ENCODE measurements at regions not wholly inside any gene's neighbourhood (a gene's known extent, or its start where the extent isn't known, plus 50 kb on each side); places are given as distances from the start of the nearest gene placed in this dataset.

DNA sequence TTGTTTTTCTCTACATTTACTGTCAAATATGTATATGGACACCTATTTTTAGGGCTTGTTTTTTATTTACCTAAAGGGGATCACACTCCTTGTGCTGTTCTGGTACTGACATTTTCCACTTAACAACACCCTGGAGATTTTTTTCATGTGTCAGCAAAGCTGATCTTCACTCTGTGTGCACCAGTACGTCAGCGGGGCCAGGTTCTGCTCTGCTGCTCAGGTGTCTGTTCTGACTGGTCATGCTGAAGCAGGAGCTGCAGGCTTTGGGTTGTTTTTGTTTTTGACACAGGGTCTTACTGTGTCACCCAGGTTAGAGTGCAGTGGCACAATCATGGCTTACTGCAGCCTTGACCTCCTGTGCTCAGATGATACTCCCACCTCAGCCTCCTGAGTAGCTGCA lies 81.9 kb upstream of the CCND2 start:
- TF ChIP-seq, protein P1, sequence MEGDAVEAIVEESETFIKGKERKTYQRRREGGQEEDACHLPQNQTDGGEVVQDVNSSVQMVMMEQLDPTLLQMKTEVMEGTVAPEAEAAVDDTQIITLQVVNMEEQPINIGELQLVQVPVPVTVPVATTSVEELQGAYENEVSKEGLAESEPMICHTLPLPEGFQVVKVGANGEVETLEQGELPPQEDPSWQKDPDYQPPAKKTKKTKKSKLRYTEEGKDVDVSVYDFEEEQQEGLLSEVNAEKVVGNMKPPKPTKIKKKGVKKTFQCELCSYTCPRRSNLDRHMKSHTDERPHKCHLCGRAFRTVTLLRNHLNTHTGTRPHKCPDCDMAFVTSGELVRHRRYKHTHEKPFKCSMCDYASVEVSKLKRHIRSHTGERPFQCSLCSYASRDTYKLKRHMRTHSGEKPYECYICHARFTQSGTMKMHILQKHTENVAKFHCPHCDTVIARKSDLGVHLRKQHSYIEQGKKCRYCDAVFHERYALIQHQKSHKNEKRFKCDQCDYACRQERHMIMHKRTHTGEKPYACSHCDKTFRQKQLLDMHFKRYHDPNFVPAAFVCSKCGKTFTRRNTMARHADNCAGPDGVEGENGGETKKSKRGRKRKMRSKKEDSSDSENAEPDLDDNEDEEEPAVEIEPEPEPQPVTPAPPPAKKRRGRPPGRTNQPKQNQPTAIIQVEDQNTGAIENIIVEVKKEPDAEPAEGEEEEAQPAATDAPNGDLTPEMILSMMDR (conservative IDR thresholded peaks at IDR 0.05; ENCODE audit: low read depth in 2 of 2): no peak
- TF ChIP-seq, protein P2, sequence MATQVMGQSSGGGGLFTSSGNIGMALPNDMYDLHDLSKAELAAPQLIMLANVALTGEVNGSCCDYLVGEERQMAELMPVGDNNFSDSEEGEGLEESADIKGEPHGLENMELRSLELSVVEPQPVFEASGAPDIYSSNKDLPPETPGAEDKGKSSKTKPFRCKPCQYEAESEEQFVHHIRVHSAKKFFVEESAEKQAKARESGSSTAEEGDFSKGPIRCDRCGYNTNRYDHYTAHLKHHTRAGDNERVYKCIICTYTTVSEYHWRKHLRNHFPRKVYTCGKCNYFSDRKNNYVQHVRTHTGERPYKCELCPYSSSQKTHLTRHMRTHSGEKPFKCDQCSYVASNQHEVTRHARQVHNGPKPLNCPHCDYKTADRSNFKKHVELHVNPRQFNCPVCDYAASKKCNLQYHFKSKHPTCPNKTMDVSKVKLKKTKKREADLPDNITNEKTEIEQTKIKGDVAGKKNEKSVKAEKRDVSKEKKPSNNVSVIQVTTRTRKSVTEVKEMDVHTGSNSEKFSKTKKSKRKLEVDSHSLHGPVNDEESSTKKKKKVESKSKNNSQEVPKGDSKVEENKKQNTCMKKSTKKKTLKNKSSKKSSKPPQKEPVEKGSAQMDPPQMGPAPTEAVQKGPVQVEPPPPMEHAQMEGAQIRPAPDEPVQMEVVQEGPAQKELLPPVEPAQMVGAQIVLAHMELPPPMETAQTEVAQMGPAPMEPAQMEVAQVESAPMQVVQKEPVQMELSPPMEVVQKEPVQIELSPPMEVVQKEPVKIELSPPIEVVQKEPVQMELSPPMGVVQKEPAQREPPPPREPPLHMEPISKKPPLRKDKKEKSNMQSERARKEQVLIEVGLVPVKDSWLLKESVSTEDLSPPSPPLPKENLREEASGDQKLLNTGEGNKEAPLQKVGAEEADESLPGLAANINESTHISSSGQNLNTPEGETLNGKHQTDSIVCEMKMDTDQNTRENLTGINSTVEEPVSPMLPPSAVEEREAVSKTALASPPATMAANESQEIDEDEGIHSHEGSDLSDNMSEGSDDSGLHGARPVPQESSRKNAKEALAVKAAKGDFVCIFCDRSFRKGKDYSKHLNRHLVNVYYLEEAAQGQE (IDR thresholded peaks at IDR 0.05; ENCODE audit: unreplicated experiment): no peak
- no peak for TF ChIP-seq EZH2 (IDR thresholded peaks at IDR 0.05; ENCODE audit: low read depth, unreplicated experiment)
- TF ChIP-seq POLR2AphosphoS5 (IDR thresholded peaks at IDR 0.05; ENCODE audit: low read depth): no peak
- TF ChIP-seq, protein P3, sequence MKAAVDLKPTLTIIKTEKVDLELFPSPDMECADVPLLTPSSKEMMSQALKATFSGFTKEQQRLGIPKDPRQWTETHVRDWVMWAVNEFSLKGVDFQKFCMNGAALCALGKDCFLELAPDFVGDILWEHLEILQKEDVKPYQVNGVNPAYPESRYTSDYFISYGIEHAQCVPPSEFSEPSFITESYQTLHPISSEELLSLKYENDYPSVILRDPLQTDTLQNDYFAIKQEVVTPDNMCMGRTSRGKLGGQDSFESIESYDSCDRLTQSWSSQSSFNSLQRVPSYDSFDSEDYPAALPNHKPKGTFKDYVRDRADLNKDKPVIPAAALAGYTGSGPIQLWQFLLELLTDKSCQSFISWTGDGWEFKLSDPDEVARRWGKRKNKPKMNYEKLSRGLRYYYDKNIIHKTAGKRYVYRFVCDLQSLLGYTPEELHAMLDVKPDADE (IDR thresholded peaks at IDR 0.05): no peak
- no peak for TF ChIP-seq CREB1 (CRISPR knock-in tag; IDR thresholded peaks at IDR 0.05; ENCODE audit: low read depth)
- no peak for TF ChIP-seq EZH2phosphoT487 (IDR thresholded peaks at IDR 0.05; ENCODE audit: unreplicated experiment)
- TF ChIP-seq, protein P4, sequence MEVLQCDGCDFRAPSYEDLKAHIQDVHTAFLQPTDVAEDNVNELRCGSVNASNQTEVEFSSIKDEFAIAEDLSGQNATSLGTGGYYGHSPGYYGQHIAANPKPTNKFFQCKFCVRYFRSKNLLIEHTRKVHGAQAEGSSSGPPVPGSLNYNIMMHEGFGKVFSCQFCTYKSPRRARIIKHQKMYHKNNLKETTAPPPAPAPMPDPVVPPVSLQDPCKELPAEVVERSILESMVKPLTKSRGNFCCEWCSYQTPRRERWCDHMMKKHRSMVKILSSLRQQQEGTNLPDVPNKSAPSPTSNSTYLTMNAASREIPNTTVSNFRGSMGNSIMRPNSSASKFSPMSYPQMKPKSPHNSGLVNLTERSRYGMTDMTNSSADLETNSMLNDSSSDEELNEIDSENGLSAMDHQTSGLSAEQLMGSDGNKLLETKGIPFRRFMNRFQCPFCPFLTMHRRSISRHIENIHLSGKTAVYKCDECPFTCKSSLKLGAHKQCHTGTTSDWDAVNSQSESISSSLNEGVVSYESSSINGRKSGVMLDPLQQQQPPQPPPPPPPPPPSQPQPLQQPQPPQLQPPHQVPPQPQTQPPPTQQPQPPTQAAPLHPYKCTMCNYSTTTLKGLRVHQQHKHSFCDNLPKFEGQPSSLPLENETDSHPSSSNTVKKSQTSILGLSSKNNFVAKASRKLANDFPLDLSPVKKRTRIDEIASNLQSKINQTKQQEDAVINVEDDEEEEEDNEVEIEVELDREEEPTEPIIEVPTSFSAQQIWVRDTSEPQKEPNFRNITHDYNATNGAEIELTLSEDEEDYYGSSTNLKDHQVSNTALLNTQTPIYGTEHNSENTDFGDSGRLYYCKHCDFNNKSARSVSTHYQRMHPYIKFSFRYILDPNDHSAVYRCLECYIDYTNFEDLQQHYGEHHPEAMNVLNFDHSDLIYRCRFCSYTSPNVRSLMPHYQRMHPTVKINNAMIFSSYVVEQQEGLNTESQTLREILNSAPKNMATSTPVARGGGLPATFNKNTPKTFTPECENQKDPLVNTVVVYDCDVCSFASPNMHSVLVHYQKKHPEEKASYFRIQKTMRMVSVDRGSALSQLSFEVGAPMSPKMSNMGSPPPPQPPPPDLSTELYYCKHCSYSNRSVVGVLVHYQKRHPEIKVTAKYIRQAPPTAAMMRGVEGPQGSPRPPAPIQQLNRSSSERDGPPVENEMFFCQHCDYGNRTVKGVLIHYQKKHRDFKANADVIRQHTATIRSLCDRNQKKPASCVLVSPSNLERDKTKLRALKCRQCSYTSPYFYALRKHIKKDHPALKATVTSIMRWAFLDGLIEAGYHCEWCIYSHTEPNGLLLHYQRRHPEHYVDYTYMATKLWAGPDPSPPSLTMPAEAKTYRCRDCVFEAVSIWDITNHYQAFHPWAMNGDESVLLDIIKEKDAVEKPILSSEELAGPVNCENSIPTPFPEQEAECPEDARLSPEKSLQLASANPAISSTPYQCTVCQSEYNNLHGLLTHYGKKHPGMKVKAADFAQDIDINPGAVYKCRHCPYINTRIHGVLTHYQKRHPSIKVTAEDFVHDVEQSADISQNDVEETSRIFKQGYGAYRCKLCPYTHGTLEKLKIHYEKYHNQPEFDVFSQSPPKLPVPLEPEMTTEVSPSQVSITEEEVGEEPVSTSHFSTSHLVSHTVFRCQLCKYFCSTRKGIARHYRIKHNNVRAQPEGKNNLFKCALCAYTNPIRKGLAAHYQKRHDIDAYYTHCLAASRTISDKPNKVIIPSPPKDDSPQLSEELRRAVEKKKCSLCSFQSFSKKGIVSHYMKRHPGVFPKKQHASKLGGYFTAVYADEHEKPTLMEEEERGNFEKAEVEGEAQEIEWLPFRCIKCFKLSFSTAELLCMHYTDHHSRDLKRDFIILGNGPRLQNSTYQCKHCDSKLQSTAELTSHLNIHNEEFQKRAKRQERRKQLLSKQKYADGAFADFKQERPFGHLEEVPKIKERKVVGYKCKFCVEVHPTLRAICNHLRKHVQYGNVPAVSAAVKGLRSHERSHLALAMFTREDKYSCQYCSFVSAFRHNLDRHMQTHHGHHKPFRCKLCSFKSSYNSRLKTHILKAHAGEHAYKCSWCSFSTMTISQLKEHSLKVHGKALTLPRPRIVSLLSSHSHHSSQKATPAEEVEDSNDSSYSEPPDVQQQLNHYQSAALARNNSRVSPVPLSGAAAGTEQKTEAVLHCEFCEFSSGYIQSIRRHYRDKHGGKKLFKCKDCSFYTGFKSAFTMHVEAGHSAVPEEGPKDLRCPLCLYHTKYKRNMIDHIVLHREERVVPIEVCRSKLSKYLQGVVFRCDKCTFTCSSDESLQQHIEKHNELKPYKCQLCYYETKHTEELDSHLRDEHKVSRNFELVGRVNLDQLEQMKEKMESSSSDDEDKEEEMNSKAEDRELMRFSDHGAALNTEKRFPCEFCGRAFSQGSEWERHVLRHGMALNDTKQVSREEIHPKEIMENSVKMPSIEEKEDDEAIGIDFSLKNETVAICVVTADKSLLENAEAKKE (CRISPR knock-in tag; IDR thresholded peaks at IDR 0.05): no peak
- no peak for TF ChIP-seq JUNB (IDR thresholded peaks at IDR 0.05; ENCODE audit: unreplicated experiment)

Measured in GM23338 (cell line).